Glomerular endothelial cell (primary cell): ENCODE measurements at regions not wholly inside any gene's neighbourhood (a gene's known extent, or its start where the extent isn't known, plus 50 kb on each side); places are given as distances from the start of the nearest gene placed in this dataset.

ENCODE experiments used
- DNase-seq: peaks from one replicate; pipeline ENCODE4 v3.0.0-alpha.2; 2011; ENCODE audit warnings: low read depth, low spot score; ENCODE audit errors: extremely low read depth

DNA sequence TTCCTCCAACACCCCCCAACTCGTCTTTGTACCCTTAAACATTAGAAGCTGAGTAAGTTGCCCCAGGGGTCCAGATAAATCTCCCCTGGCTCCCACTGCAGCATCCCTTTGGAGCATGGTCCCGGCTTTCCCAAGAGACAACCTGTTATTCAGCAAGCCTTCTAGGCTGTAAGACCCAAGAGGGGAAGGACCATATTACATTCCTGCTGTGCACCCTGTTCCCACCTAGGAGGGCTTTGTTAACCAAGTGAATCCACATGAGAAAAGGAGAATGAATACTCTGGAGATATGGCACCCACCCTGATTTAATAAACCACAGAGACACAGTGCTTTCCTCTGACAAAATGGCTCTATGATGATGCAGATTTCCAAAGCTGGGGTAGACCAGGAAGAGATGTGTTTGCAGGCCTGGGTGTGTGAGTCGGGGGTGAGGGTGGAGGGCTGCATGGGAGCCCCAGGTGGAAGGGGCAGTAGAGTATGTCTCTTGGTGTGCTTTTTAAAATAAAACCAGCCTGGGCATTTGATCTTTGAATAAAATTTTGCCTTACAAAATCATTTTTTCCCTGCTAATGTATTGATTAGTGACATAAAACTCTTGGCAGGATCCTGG, 325.2 kb downstream of the DRD1 start:
- no peak for DNase-seq

DNA sequence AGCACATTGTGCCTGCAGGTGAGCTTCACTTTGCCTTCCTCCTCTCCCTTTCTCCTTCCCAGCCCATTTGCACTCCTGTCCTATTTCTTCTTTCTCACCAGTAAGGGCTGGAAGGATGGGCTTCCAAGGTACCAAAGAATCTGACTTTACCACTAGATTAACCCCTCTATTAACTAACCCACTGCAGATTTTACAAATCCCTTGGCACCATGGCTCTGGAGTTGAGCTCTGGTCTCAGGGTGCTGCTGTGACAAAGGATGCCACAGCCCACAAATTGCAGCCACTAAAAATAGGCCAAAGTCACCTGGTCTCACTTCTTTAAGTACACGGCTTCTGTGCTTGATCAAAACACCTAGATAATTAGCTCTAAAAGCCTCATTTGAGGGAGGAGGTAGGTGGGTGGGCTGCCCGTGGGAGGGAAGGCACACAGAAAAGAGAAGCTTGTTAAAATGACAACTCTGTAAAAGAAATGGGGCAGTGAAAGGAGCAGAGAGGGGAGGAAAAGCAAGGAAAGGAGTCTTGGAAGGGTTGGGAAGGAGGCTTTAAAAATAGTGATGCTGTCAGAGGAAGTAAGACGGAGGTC, 327.4 kb downstream of the DRD1 start:
- DNase-seq: no peak

DNA sequence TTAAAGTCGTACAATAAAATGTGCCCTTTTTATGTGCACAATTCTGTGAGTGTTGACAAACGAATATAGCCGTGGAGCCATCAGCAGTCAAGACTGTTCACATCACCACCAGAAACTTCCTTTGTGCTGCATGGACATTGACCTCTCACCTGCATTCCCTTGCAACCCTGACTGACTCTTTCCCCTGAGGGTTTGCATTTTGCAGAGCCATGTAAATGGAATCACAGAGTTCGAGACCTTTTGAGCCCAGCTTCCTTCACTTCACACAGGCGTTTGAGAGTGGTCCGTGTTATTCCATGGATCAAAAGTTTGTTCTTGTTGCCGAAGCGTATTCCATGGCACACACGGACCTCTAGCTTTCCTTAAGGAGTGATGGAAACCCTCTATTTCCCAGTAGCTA, 328.2 kb downstream of the DRD1 start:
- no peak for DNase-seq

DNA sequence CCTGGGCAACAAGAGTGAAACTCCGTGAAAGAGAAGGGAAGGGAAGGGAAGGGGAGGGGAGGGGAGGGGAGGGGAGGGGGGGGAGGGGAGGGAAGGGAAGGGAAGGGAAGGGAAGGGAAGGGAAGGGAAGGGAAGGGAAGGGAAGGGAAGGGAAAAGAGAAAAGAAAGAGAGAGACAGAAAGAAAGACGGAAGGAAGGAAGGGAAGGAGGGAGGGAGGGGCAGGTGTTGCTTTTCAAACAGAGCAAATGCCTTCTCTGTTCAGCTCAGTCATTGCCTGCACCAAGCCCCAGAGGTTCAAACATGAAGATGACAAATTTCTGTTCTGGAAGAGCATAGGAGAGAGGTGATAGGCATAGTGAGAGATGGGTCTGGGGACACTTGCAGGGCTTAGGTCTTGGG, 330.0 kb downstream of the DRD1 start:
- no peak for DNase-seq

DNA sequence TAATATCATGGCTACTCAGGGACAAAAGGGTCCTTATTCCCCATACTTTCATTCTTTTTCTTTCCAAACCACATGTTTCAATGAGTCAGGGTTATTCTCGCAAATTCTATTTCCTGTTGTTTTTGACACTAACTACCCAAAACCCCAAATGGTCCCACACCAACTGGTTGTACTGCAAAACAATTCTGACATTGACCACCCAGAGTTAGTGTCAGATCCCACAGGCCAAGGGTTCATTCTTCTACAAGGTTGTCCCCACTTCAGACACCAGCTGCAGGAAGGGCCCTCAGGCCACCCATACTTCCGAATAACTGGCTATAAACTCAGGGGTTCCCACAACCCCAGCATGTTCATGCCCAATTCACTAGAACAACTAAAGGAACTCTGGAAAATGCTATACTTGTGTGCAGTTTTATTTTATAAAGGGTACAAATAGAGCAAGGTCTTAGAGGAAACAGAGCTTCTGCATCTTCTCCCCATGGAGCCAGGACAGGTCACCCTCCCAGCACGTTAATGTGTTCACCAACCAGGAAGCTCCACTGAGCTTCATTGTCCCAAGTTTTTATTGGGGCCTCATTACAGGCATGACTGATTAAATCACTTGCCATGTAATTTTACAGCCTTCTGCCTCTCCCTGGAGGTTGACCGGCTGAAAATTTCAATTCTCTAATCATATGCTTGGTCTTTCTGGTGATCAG, 334.8 kb downstream of the DRD1 start:
- DNase-seq: no peak

DNA sequence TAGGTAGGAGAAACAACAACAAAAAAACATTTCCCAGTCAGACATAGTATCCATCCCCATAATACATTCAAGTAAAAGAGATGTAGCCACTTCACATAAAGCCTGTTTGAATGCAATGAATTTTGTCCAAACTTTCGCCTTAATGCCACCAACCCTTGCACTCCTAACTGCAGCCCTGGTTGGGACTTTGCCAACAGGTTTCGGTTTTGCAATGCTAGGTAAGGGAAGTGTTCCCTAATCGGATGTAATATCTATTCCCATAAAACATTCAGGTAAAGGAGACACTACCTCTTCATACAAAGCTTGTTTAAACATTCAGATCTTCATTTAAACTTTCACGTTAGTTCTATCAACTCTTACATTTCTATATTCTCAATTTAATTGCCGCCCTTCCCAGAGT, 336.1 kb downstream of the DRD1 start:
- DNase-seq: no peak

DNA sequence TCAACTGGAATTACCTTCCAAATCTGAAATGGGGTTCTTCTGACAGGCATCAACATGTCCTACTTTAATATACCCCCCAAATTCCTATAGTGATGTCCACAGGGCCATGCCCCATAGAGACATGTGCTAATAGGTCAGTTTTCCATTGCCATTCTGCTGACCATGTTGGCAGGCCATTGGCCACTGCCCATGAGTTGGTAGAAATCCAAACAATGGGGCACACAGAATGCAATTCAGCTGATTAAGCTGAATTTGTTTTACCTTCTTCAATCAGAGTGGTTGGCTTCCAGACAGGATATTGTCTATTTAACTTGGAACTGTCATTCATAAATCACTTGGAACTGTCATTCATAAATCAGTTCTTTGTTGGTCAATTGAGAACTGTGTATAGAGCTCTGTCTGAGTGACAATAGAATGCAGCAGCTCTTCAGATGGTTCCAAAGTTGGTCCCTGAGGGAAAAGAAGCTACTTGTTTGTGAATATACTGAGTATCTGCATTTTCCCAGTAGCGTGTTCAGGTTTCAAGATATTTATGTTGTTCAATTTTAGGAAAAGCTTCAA, 336.9 kb downstream of the DRD1 start:
- DNase-seq: no peak

DNA sequence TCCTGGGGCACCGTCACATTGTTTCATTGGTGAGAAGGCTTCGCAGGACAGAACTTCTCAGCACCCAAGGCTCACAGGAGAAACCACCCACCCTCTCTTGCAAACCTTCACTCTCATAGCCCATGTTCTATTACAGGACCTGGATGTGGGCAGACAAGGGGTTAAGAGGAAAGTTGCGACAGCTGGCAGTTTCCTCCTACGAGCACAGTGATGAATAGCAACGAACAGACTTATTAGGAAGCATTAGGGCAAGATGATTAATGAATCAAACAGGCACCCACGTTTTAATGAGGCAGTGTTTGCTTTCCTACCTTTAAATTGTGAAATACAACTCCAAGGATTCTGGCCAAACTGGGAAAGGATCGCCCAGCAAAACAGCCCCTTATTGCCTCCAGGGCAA, 339.3 kb downstream of the DRD1 start:
- no peak for DNase-seq

DNA sequence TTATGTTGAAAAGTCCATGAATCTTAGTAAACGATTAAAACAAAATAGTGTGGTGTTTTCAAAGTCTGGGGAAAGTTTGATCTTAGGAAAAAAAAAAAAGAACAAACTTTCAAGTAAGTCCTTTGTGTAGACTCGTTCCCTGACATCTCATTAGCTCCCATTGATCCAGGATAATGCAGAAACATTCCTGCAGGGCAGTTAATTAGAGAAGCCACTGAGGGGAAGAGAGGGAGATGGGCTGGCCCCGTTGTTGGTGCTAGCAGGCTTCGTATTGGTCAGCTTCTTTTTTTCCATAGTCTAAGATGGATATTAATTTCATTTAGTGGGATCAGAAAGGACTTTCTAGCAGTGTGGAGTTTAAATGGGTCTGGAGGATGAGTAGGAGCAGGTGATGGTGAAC, 340.2 kb downstream of the DRD1 start:
- no peak for DNase-seq

DNA sequence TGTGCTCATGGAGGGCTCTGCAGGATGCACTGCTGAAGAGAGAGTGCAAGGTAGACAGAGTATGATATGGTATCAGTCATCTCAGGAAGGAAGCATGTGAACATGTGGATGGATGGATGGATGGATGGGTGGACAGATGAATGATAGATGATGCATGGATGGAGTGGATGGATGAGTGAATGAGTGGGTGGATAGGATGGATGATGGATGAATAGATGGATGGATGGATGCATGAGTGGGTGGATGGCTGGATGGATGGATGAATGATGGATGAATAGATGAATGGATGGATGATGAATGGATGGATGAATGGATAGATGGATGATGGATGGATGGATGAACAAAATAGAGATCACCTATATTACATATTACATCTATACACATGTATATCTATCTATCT, 341.3 kb downstream of the DRD1 start:
- no peak for DNase-seq

DNA sequence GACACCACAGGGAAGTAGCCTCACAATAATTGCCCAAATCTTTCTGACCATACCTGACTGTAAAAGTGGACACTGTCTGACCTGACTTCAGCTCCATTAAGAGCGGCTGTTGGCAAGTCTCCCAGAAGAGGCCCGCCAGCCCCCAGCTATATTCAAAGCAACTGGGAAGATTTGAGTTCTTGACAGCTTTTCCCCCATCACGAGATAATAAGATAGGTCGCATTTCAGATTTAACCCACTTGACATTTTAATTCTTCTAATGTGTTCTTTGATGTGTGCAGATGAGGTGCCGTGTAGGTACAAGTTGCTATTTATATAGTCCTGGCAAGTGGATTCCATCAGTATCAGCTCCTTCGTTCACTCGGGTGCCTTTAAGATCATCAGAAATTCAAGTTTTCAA, 345.7 kb downstream of the DRD1 start:
- DNase-seq: no peak

DNA sequence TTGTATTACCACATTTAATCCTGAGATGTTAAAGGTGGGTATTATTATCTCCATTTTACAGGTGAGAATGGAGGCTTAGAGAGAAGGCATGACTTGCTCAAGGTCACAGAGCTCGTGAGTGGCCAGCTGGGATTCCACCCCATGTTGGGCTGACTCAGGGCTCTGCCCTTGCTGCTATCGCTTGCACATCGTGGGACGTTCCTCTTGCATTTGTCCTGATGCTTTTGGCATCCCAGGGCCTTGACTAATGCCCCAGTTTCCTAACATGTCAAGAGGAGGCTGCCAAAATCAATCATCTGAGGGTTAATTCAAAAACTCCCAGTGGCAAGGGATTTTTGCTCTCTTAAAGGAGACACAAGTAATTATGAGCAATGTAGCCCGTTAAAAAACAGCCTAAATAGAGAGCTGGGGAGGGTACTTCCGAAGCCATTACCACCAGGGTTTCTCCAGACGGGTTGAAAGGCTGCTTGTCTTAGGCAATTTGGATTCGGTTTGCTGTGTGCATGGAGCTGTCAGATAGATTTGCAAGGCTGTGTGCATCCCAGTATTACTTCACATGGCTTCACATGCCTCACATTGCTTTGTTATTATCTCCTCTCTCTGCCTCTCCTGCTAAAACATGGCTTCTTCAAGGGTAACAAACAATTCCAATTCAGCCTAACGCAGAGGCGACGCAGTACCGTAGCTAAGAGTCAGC, 347.4 kb downstream of the DRD1 start:
- no peak for DNase-seq

DNA sequence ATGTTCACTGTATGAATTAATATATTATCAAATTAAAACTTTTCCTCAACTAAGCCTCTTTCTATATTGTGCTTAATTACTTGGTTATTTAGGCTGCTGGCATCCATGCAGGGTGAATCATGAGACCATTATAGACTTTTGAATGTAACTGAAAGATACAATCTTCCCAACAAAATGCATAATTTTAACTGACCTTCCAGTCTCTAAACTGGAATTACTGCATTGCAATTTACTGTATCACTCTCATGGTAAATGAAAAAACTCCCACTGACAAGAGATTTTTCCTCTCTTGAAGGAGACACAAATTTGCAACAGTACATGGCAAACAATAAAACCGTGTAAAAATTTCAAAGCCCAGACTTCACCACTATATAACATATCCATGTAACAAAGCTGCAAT, 349.5 kb downstream of the DRD1 start:
- DNase-seq: no peak

DNA sequence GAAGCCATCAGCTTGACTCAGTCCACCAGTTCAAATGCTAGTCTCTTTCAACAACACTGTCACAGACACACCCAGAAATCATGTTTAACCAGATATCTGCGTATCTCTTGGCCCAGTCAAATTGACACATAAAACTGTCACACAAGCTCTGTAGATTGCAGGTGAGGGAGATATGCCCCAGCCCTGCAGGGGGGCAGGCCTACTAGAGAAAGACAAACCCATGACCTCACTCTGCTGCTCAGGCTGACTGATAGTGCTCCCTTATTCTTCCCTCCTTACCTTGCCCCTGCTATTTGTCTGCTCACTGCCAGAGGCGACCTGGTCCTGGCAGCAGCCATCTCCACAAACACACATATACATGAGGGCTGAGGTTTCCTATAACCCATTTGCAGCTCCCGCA, 351.3 kb downstream of the DRD1 start:
- no peak for DNase-seq

DNA sequence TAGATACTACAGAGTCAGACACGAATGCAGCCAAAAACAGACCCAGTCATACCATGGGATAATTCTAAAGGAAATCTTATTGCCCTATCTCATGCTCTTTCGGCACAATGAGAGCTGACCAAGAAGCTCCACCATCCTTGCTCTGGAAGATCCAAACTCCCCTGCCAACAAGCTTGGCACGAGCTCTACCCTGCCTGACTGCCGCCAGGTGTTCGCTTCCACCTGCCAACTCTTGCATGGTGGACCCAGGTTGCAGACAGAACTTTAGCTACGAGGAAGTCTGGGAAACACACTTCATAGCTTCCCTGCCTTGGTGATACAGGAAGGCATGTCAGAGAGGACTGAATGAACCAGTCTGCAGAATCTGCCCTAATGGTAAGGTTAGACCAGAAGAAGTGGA, 355.0 kb downstream of the DRD1 start:
- no peak for DNase-seq

DNA sequence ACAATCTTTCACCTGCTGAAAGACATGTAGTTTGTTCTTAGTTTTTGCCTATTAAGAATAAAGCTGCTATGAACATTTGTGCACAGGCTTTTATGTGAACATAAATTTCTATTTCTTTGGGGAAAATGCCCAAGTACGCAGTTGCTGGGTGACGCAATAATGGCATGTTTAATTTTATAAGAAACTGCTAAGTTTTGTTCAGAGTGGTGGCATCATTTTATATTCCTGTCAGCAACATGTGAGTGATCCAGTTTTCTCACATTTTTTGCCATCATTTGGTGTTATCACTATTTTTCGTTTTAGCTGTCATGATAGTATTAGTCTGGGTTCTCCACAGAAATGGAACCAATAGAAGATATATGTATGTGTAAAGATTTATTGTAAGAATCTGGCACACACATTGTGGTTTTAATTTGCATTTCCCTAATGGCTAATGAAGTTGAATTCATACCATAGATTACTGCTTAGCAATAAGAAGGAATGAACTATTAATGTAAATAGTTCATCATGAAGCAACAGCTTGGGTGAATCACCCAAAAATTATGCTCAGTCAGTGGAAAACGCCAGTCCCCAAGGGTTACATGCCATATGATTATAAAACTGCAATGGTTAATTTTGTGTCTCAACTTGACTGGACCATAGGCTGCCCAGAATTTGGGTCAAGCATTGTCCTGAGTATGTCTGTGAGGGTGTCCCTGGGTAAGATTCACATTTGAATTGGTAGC, 358.6 kb downstream of the MSX2 start:
- DNase-seq: no peak

DNA sequence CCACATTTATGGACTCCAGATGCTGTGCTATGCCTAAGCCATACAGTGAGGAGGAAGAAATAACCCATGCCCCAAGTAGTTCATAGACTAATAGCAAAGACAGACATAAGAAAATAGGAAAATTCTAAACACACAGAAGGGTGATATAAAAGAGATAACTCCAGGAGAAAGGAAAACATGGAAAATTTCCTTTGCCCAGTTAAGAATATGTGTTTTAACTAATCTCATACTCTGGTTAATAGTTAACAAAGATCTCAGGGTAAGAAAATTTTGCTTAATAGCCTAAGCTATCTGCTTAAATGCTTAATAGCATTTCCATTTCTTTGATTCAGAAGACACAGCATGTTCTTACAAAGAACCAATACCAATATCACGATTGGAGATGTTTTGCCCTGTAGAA, 358.0 kb downstream of the MSX2 start:
- DNase-seq: no peak

DNA sequence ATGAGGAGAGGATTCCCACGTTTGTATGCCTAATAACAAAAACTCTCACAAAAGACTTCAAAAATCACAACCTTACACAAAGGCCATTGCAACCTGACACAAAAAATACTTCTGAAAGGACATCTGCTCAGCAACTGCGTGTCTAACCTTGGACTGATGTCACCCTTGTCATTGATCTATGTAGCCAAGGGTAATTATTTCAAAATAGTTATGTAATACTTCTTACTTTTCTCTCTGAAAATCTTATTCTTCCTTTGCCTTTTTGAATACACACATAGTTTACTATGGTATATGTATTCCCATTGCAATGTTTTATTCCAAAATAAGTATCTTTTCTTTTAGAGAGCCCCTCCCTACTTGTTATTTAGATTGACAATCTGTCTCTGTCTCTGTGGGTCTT, 355.3 kb downstream of the MSX2 start:
- DNase-seq: no peak

DNA sequence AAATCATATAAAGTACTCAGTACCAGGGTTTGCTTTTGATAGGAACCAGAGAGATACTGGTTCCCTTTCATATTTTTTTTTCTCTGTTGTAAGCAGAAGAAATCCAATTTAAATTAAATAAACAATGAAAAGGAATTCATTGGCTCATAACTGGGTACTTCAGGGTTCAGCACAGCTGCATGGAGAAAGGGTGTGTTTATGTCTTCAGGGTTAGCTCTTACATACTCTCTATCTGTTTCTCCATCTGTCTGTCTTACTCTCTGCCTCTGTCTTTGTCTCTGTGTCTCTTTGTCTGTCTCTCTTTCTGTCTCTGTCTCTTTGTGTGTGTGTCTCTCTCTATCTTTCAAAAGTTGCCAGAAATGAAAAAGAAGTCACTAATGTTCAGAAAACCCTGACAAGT, 345.9 kb downstream of the MSX2 start:
- DNase-seq: no peak

DNA sequence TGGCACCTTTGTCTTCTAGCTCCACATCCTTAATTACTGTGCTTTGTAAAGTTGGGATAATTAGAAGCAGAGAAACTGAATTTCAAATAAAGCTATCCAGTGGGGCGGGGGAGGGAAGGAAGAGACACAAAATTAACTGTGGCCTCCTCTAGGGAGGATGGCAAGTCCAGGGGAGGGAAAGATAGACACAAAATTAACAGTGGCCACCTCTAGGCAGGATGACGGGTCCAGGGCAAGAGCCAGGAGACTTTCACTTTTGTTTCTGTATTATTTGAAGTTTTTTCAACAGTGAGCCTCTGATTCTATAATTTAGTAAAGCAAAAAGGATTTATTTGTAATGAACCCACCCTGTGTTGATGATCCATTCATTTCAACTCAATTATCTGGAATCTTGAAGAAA, 335.9 kb downstream of the MSX2 start:
- DNase-seq: no peak

DNA sequence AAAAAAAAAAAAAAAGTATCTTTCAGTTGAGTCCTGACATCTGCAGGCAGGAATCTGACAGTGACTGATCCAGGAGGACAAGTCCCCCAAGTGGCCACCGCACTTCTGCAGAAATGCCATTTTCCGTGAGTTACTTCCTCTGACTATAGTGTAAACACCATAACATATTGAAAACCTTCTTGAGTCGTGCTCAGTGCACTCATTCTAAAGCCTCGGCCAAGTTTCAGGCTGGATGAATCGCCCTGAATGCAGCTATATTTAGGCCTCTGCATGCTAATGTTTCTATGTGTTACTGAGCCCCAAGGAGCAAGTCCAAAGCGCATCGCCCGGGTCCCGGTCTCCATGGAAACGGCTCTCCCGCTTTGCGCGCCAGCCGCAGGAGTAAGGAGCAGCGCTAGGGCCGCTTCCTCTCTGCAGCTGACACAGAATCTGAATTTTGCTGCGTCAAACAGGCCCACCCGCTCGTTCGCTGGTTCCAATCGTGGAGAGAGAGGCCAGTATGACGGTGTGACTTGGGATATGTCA, 335.4 kb downstream of the MSX2 start:
- DNase-seq: no peak
